ENCODE measurements at regions not wholly inside any gene's neighbourhood (a gene's known extent, or its start where the extent isn't known, plus 50 kb on each side); places are given as distances from the start of the nearest gene placed in this dataset.
"Not testable (repeated sequence)": the region's sequence is repeated elsewhere in the genome, so short reads cannot be mapped to it uniquely, and the experiment has no call there.

DNA sequence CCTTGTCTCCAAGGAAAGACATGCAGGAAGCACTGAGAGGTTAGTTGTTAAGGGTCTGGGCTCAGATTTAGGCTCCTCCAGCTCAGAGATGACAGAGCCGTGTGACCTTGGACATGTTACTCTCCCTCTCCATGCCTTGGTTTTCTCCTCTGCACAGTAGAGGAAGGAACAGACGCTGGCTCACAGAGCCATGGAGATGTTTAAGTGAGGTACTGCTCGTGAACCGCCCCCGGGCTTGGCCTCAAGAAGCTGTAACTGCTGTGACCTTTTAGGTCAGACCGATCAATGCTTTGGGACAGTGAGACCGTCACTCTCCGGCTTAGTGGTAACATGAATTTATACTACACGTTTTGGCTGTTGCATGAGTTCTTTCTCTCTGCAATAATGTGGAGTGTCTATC is 197.4 kb downstream of the C16orf95 start:
- H3K4me3 ChIP-seq (ENCODE audit: low read depth, low read length): no peak overlapping the region
- no peak for DNase-seq (ENCODE audit: low read depth)
- TF ChIP-seq, protein P1, sequence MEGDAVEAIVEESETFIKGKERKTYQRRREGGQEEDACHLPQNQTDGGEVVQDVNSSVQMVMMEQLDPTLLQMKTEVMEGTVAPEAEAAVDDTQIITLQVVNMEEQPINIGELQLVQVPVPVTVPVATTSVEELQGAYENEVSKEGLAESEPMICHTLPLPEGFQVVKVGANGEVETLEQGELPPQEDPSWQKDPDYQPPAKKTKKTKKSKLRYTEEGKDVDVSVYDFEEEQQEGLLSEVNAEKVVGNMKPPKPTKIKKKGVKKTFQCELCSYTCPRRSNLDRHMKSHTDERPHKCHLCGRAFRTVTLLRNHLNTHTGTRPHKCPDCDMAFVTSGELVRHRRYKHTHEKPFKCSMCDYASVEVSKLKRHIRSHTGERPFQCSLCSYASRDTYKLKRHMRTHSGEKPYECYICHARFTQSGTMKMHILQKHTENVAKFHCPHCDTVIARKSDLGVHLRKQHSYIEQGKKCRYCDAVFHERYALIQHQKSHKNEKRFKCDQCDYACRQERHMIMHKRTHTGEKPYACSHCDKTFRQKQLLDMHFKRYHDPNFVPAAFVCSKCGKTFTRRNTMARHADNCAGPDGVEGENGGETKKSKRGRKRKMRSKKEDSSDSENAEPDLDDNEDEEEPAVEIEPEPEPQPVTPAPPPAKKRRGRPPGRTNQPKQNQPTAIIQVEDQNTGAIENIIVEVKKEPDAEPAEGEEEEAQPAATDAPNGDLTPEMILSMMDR (IDR thresholded peaks at IDR 0.05; ENCODE audit: insufficient read depth, low read depth, low read length, missing control alignments): no peak

DNA sequence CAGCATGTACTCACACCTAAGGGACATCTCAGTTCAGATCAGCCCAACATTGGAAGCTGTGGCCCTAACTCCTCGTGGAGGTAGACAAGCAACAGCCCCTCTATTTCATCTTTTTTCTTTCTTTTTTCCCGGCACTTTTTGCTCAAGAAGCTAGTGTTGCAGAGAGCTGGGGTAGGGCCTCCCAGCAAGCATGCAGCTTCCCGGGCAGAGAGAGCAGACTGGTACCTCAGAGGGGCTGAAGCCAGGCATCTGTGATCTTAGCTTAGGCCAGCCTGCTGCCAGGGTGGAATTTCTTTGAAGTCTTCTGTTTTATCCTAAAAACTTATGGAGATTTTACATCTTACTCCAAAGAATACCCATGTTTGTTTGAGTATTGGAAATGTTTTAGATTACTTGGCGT is 195.4 kb downstream of the C16orf95 start:
- no peak overlapping the region for H3K4me3 ChIP-seq (ENCODE audit: low read depth, low read length)
- TF ChIP-seq, protein P1 (IDR thresholded peaks at IDR 0.05; ENCODE audit: insufficient read depth, low read depth, low read length, missing control alignments): no peak
- DNase-seq (ENCODE audit: low read depth): no peak

DNA sequence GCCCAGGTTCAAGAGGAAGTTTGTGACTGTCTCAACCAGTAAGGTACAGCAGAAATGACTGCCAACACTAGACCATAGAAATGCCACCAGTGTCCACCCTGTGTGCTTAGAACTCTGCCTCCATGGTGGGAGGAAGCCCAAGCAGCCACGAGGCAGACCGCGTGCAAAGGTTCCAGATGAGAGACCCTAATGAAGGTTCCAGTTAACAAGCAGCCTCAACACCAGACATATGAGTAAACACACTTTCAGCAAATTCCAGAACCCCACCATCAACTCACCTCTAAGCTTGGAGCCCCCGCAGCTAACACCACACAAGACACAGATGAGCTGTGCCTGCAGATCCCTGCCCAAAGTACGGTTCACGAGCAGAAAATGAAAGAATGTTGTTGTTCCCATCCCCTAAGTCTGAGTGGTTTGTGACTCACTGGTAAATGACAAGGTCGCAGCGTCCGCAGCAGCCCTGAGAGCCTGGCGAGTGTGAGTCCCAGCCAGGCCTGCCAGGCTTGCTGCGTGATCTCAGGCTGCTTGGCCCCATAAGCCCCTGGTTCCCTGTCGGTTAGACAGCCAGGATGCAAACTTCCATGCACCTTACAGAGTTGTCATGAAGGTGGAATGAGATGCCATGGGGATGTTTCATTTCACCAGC is 193.7 kb downstream of the C16orf95 start:
- TF ChIP-seq, protein P1 (IDR thresholded peaks at IDR 0.05; ENCODE audit: insufficient read depth, low read depth, low read length, missing control alignments): no peak
- no peak overlapping the region for H3K4me3 ChIP-seq (ENCODE audit: low read depth, low read length)
- DNase-seq (ENCODE audit: low read depth): no peak

DNA sequence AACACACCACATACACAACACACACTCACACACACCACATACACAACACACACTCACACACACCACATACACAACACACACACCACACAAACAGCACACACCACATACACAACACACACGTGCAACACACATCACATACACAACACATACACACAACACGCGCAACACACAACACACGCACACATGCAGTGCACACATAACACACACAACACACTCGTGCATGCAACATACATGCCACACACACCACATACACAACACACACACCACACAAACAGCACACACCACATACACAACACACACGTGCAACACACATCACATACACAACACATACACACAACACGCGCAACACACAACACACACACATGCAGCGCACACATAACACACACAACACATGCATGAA is 192.8 kb downstream of the C16orf95 start:
- DNase-seq (ENCODE audit: low read depth); H3K4me3 ChIP-seq (ENCODE audit: low read depth, low read length): not testable (repeated sequence)

DNA sequence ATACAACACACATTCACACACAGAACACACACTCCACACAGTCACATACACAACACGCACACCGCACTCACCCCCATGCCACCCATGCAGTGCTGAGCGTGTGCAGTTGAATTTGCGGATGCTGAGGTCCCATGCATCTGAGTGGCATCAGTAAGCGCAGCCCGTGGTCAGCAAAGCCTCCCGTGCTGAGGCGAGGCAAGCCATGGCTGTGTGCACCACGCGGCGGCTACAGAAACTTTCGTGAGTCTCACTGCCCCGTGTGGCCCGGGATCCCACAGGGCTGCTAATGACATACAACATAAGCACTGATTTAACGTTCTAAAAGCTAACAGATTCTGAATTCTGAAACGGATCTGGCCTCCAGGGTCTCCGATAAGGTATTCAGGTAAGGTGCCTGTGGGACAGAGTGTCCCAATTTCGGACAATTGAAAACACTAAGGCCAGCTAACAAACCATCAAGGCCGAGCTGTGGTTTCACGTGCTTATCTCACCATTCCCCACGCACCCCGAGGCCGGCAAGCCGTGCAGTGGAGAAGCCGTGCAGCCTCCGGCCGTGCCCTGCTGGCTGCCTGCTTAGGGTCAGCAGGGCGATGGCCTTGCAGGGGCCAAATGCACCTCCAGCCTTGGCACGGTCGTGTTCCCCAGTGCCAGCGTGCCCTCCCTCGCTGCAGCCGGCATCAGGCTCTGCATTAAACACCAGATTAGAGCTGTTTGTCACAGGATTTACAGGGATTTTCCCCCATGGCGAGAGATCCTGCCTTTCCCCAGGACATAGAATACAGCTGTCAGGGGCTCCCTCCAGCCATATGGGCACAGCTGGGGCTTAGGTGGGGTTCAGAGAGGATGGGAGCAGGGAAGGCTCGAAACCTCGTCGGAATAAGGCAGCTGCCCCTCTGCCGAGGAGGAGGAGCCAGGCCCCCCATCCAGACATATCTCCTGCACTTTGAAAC is 191.7 kb downstream of the C16orf95 start:
- DNase-seq (ENCODE audit: low read depth): no peak
- TF ChIP-seq, protein P1 (IDR thresholded peaks at IDR 0.05; ENCODE audit: insufficient read depth, low read depth, low read length, missing control alignments): no peak
- H3K4me3 ChIP-seq (ENCODE audit: low read depth, low read length): no peak overlapping the region

DNA sequence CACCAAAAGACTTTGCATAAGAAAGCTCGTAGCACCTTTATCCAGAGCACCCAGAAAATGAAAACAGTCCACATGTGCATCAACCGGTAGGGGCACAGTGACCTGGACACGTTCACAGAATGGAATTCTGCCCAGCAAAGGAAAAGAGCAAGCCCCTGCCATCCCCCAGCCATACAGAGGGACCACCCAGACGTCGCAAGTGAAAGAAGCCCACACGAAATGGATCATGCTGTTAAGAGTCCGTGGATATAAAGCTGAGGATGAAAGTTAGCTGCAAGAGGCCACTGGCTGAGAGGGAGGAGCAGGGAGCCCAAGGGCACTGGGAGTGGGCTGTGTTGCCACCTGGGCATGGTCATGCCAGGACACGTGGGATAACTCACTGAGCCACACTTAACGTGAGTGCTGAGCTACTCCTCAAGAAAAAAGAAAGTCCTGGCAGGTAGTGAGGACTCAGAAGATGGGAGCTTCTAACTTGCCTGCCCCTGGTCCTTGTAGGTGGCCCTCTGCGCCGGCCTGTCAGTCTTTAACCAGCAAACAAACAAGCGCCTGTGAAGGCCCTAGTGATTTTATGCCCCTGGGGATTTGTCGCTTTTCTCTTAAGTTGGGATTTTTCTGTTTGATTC is 190.7 kb downstream of the C16orf95 start:
- TF ChIP-seq, protein P1 (IDR thresholded peaks at IDR 0.05; ENCODE audit: insufficient read depth, low read depth, low read length, missing control alignments): no peak
- H3K4me3 ChIP-seq (ENCODE audit: low read depth, low read length): no peak overlapping the region
- no peak for DNase-seq (ENCODE audit: low read depth)

Measured in GM12865 (cell line).